BLaER1 (cell line): ENCODE measurements at regions not wholly inside any gene's neighbourhood (a gene's known extent, or its start where the extent isn't known, plus 50 kb on each side); places are given as distances from the start of the nearest gene placed in this dataset.

Experiments used
- H3K27ac ChIP-seq: shearing (Covaris generic); formaldehyde crosslinking; 2 replicates; pipeline ENCODE4 v1.8.1; 2022
- H3K27me3 ChIP-seq: shearing (Covaris generic); formaldehyde crosslinking; 2 replicates; pipeline ENCODE4 v1.8.1; 2022
- H3K36me3 ChIP-seq: shearing (Covaris generic); formaldehyde crosslinking; 2 replicates; pipeline ENCODE4 v1.8.1; 2022
- H3K4me1 ChIP-seq: shearing (Covaris generic); formaldehyde crosslinking; 2 replicates; pipeline ENCODE4 v1.8.1; 2022
- H3K4me2 ChIP-seq: shearing (Covaris generic); formaldehyde crosslinking; 2 replicates; pipeline ENCODE4 v1.8.1; 2022
- H3K4me3 ChIP-seq: shearing (Covaris generic); formaldehyde crosslinking; 2 replicates; pipeline ENCODE4 v1.8.1; 2022
- H3K9ac ChIP-seq: shearing (Covaris generic); formaldehyde crosslinking; 2 replicates; pipeline ENCODE4 v1.8.1; 2022
- H3K9me3 ChIP-seq: shearing (Covaris generic); formaldehyde crosslinking; 2 replicates; pipeline ENCODE4 v1.8.1; 2022
- H4K20me1 ChIP-seq: shearing (Covaris generic); formaldehyde crosslinking; 2 replicates; pipeline ENCODE4 v1.8.1; 2022
- Cebpa-rat ChIP-seq: shearing (Covaris generic); IDR thresholded peaks from 2 replicates; pipeline ENCODE4 v1.8.1; 2022

GRCh38 chr5:92371889-92372235 is 988.7 kb upstream of the ARRDC3 start:
- Histone ChIP-seq H3K9ac (no peak overlapping the region), H3K4me1 (no peaks in the 10 kb centered on the region), H3K27ac (no peak overlapping the region), H3K27me3 (no peaks in the 10 kb centered on the region), H3K9me3 (no peaks in the 10 kb centered on the region; the same call in 1 of the 2 replicates), H3K4me3 (no peak overlapping the region), H4K20me1 (no peaks in the 10 kb centered on the region), H3K36me3 (no peaks in the 10 kb centered on the region), H3K4me2 (no peak overlapping the region)
- TF ChIP-seq Cebpa-rat, result no peak

GRCh38 chr5:92371171-92371888 is 988.2 kb upstream of the ARRDC3 start:
- no peak for TF ChIP-seq Cebpa-rat
- Histone ChIP-seq H3K4me3 (no peak overlapping the region), H3K36me3 (no peaks in the 10 kb centered on the region), H3K27me3 (no peaks in the 10 kb centered on the region), H3K4me2 (no peak overlapping the region), H3K27ac (no peak overlapping the region), H3K4me1 (no peaks in the 10 kb centered on the region), H3K9ac (no peak overlapping the region), H3K9me3 (no peaks in the 10 kb centered on the region; the same call in 1 of the 2 replicates), H4K20me1 (no peaks in the 10 kb centered on the region)

DNA sequence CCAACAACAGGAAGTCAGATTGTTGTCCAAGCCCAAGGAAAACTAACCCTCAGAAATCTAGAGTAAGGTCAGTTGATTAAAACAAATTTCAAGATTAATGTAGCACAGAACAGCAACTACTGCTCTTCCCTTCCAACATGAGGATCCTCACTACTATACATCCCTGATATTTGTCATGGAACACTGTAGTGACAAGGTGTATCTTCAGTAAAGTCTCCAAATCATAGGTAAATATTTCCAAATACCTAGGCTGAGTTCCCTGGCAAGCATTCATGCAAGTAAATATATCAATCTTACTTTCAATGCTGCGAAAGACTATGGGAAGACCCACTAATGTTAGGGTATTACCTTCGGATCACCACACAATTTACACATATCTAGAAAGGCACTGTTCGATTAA is 986.9 kb upstream of the ARRDC3 start:
- no peaks in the 10 kb centered on the region for H3K27me3 ChIP-seq
- no peak overlapping the region for H3K4me3 ChIP-seq
- no peaks in the 10 kb centered on the region for H3K36me3 ChIP-seq
- H3K27ac ChIP-seq, result no peak overlapping the region
- no peaks in the 10 kb centered on the region for H4K20me1 ChIP-seq
- H3K4me1 ChIP-seq, result no peaks in the 10 kb centered on the region
- no peak for TF ChIP-seq Cebpa-rat
- H3K4me2 ChIP-seq, result no peak overlapping the region
- H3K9me3 ChIP-seq, result no peaks in the 10 kb centered on the region; the same call in 1 of the 2 replicates
- H3K9ac ChIP-seq, result no peak overlapping the region

GRCh38 chr5:92369587-92369986 is 986.5 kb upstream of the ARRDC3 start:
- H4K20me1 ChIP-seq, result no peaks in the 10 kb centered on the region
- no peak overlapping the region for H3K4me3 ChIP-seq

DNA sequence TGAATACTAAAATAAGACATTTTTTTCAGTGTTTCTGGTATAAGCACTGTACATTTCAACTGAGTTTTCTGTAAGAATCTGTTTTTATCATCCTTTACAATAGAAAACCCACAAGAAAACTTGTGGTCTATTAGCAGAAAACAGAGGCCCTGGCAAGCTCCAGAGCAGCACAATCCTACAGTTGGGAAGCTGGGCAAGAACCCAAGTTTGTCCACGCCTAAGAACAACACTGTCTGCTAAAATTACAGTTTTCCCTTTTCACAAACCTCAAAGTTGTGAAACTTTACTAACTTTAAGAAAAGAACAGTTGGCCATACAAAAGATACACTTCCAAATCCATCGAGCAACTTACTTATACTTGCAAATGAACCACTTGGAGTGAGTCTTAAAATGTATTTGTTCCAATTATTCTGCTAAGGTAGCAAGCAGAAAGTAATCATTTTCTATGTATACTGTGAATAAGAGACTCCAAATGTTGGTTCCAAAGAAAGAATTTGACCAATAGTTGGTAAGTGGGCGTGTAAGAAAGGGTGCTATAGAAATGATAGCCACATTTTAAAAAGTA is 982.0 kb upstream of the ARRDC3 start:
- Histone ChIP-seq H4K20me1 (no peaks in the 10 kb centered on the region), H3K4me2 (no peak overlapping the region), H3K4me3 (no peak overlapping the region), H3K27me3 (no peaks in the 10 kb centered on the region), H3K36me3 (no peaks in the 10 kb centered on the region), H3K4me1 (no peaks in the 10 kb centered on the region), H3K9me3 (no peaks in the 10 kb centered on the region), H3K9ac (no peak overlapping the region), H3K27ac (no peak overlapping the region)
- TF ChIP-seq Cebpa-rat, result no peak

More at GRCh38 chr5:92369587-92369986, 986.5 kb upstream of the ARRDC3 start:
- TF ChIP-seq Cebpa-rat, result no peak
- Histone ChIP-seq H3K27ac (no peak overlapping the region), H3K9me3 (no peaks in the 10 kb centered on the region), H3K9ac (no peak overlapping the region), H3K4me2 (no peak overlapping the region), H3K36me3 (no peaks in the 10 kb centered on the region), H3K27me3 (no peaks in the 10 kb centered on the region), H3K4me1 (no peaks in the 10 kb centered on the region)

DNA sequence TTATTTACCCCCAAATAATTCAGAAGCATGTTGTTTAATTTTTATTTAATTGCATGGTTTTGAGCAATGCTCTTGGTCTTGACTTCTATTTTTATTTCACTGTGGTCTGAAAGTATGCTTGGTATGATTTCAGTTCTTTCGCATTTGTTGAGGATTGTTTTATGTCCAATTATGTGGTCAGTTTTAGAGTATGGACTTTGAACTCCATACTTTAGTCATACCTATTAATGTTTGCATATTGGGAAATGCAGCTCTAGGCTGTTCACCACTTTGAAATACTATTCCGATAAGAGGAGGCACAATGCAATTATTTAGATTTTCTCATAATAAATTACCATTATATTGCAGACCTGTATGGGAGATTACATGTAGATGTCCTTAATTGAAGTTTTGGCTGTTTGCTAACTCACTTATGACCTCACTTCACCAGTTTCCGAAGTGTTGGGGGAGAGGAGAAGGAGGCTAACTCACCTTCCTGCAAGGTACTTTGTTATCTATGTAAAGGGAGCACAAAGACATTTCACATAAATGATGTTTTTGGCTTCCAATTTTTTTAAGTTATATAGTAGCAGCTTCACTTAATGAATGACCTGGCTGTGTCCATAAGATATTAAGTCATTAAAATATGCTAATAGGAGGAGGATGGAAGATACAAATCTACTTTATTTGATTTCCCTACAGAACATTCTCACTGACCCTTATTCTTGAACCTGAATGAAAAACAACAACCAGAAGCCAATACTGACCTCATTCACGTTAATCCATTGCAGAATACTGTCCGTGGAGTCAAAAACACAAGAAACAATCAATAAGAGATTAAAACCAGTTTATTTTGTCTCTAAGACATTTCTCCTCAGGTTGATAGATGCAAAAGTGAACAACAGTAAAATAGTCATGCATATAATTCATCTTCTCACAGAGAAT is 970.3 kb upstream of the ARRDC3 start:
- H3K9ac ChIP-seq, result no peak overlapping the region
- no peak overlapping the region for H3K27ac ChIP-seq
- H3K4me1 ChIP-seq, result no peaks in the 10 kb centered on the region
- H3K9me3 ChIP-seq, result 0 out of 2 replicates have a peak, but pooled peaks cover 4% of the 10 kb centered on the region
- H4K20me1 ChIP-seq, result no peaks in the 10 kb centered on the region
- H3K36me3 ChIP-seq, result no peaks in the 10 kb centered on the region
- H3K4me2 ChIP-seq, result no peak overlapping the region
- H3K27me3 ChIP-seq, result no peaks in the 10 kb centered on the region
- no peak for TF ChIP-seq Cebpa-rat
- no peak overlapping the region for H3K4me3 ChIP-seq

GRCh38 chr5:92337772-92338234 is 954.7 kb upstream of the ARRDC3 start:
- no peak overlapping the region for H3K4me3 ChIP-seq
- no peak overlapping the region for H3K4me2 ChIP-seq
- no peaks in the 10 kb centered on the region for H3K9me3 ChIP-seq
- no peak overlapping the region for H3K9ac ChIP-seq
- H3K27me3 ChIP-seq, result no peaks in the 10 kb centered on the region
- H3K27ac ChIP-seq, result no peak overlapping the region
- TF ChIP-seq Cebpa-rat, result no peak
- no peaks in the 10 kb centered on the region for H4K20me1 ChIP-seq
- no peaks in the 10 kb centered on the region for H3K4me1 ChIP-seq
- no peaks in the 10 kb centered on the region for H3K36me3 ChIP-seq

- Histone ChIP-seq H3K27ac (no peak overlapping the region), H4K20me1 (no peaks in the 10 kb centered on the region), H3K4me1 (no peaks in the 10 kb centered on the region), H3K9me3 (no peaks in the 10 kb centered on the region), H3K36me3 (no peaks in the 10 kb centered on the region), H3K9ac (no peak overlapping the region), H3K4me2 (no peak overlapping the region), H3K27me3 (no peaks in the 10 kb centered on the region), H3K4me3 (no peak overlapping the region)
- TF ChIP-seq Cebpa-rat, result no peak
Observed at GRCh38 chr5:92332039-92332438, 948.9 kb upstream of the ARRDC3 start.

- Histone ChIP-seq H3K27ac (no peak overlapping the region), H3K9me3 (no peaks in the 10 kb centered on the region), H3K4me1 (no peaks in the 10 kb centered on the region), H3K4me2 (no peak overlapping the region), H3K27me3 (no peaks in the 10 kb centered on the region), H3K36me3 (no peaks in the 10 kb centered on the region), H4K20me1 (no peaks in the 10 kb centered on the region), H3K4me3 (no peak overlapping the region), H3K9ac (no peak overlapping the region)
- TF ChIP-seq Cebpa-rat, result no peak
Observed at GRCh38 chr5:92330365-92330764, 947.2 kb upstream of the ARRDC3 start.

GRCh38 chr5:92329759-92330158 is 946.6 kb upstream of the ARRDC3 start:
- TF ChIP-seq Cebpa-rat, result no peak
- Histone ChIP-seq H3K4me3 (no peak overlapping the region), H3K27me3 (no peaks in the 10 kb centered on the region), H3K4me2 (no peak overlapping the region), H3K9ac (no peak overlapping the region), H3K27ac (no peak overlapping the region), H3K9me3 (no peaks in the 10 kb centered on the region), H3K4me1 (no peaks in the 10 kb centered on the region), H4K20me1 (no peaks in the 10 kb centered on the region), H3K36me3 (no peaks in the 10 kb centered on the region)
